SKM-1 (cell line): ENCODE measurements at regions not wholly inside any gene's neighbourhood (a gene's known extent, or its start where the extent isn't known, plus 50 kb on each side); places are given as distances from the start of the nearest gene placed in this dataset.

ENCODE experiments used
- DNase-seq: peaks from one replicate; lab custom pipeline; 2025; ENCODE audit not compliant: unreplicated experiment; lab: John Stamatoyannopoulos, UW

GRCh38 chr6:100182313-100182712 lies 188.3 kb upstream of the MCHR2 start:
- DNase-seq, result no peak

GRCh38 chr6:100181309-100181708 lies 187.3 kb upstream of the MCHR2 start:
- DNase-seq, result no peak

- DNase-seq, result no peak
These were observed 185.6 kb upstream of the MCHR2 start for GRCh38 chr6:100179576-100179975.

GRCh38 chr6:100177956-100178355 lies 183.9 kb upstream of the MCHR2 start:
- no peak for DNase-seq

- DNase-seq, result no peak
These were observed 183.1 kb upstream of the MCHR2 start for GRCh38 chr6:100176951-100177710.

- no peak for DNase-seq
These were observed 182.4 kb upstream of the MCHR2 start for GRCh38 chr6:100176311-100176950.

- DNase-seq, result no peak
These were observed 181.8 kb upstream of the MCHR2 start for GRCh38 chr6:100175814-100176310.

- no peak for DNase-seq
These were observed 179.2 kb upstream of the MCHR2 start for GRCh38 chr6:100173211-100173610.

- DNase-seq, result no peak
These were observed 178.3 kb upstream of the MCHR2 start for GRCh38 chr6:100172322-100172713.

GRCh38 chr6:100171533-100172321 lies 177.7 kb upstream of the MCHR2 start:
- DNase-seq, result no peak

GRCh38 chr6:100168148-100168547 lies 174.1 kb upstream of the MCHR2 start:
- no peak for DNase-seq

- no peak for DNase-seq
These were observed 173.6 kb upstream of the MCHR2 start for GRCh38 chr6:100167585-100167984.

- no peak for DNase-seq
These were observed 172.9 kb upstream of the MCHR2 start for GRCh38 chr6:100166956-100167355.

- DNase-seq, result no peak
These were observed 171.4 kb upstream of the MCHR2 start for GRCh38 chr6:100165442-100165841.

- no peak for DNase-seq
These were observed 169.0 kb upstream of the MCHR2 start for GRCh38 chr6:100163035-100163434.

- no peak for DNase-seq
These were observed 167.9 kb upstream of the MCHR2 start for GRCh38 chr6:100161782-100162365.

GRCh38 chr6:100160930-100161329 lies 166.9 kb upstream of the MCHR2 start:
- no peak for DNase-seq

- no peak for DNase-seq
These were observed 161.1 kb upstream of the MCHR2 start for GRCh38 chr6:100155141-100155540.

GRCh38 chr6:100153636-100154275 lies 159.7 kb upstream of the MCHR2 start:
- no peak for DNase-seq

GRCh38 chr6:100152201-100152600 lies 158.2 kb upstream of the MCHR2 start:
- DNase-seq, result no peak

- no peak for DNase-seq
These were observed 151.0 kb upstream of the MCHR2 start for GRCh38 chr6:100144991-100145390.
